ENCODE measurements at regions not wholly inside any gene's neighbourhood (a gene's known extent, or its start where the extent isn't known, plus 50 kb on each side); places are given as distances from the start of the nearest gene placed in this dataset.

GRCh38 chr2:129242269-129242668 is 737.2 kb upstream of the RAB6C start:
- DNase-seq (ENCODE audit: low spot score) = no peak

GRCh38 chr2:129247751-129248150 is 731.7 kb upstream of the RAB6C start:
- DNase-seq (ENCODE audit: low spot score) = no peak

GRCh38 chr2:129248198-129248597 is 731.3 kb upstream of the RAB6C start:
- no peak for DNase-seq (ENCODE audit: low spot score)

- no peak for DNase-seq (ENCODE audit: low spot score)
These were observed 726.5 kb upstream of the RAB6C start for GRCh38 chr2:129252781-129253460.

- DNase-seq (ENCODE audit: low spot score) = no peak
These were observed 726.0 kb upstream of the RAB6C start for GRCh38 chr2:129253461-129253812.

- DNase-seq (ENCODE audit: low spot score) = no peak
These were observed 724.7 kb upstream of the RAB6C start for GRCh38 chr2:129254718-129255117.

GRCh38 chr2:129255610-129256313 is 723.7 kb upstream of the RAB6C start:
- DNase-seq (ENCODE audit: low spot score) = no peak

- no peak for DNase-seq (ENCODE audit: low spot score)
These were observed 722.8 kb upstream of the RAB6C start for GRCh38 chr2:129256642-129257041.

GRCh38 chr2:129262934-129263333 is 716.5 kb upstream of the RAB6C start:
- no peak for DNase-seq (ENCODE audit: low spot score)

- no peak for DNase-seq (ENCODE audit: low spot score)
These were observed 715.5 kb upstream of the RAB6C start for GRCh38 chr2:129263939-129264338.

GRCh38 chr2:129267559-129267958 is 711.9 kb upstream of the RAB6C start:
- no peak for DNase-seq (ENCODE audit: low spot score)

GRCh38 chr2:129273266-129274037 is 706.0 kb upstream of the RAB6C start:
- no peak for DNase-seq (ENCODE audit: low spot score)

GRCh38 chr2:129274038-129274415 is 705.4 kb upstream of the RAB6C start:
- DNase-seq (ENCODE audit: low spot score) = no peak

- no peak for DNase-seq (ENCODE audit: low spot score)
These were observed 704.5 kb upstream of the RAB6C start for GRCh38 chr2:129274918-129275317.

- DNase-seq (ENCODE audit: low spot score) = peak; percentile 52
These were observed 703.8 kb upstream of the RAB6C start for GRCh38 chr2:129275706-129276105.

GRCh38 chr2:129276978-129277584 is 702.4 kb upstream of the RAB6C start:
- DNase-seq (ENCODE audit: low spot score) = no peak

GRCh38 chr2:129277585-129277981 is 701.9 kb upstream of the RAB6C start:
- no peak for DNase-seq (ENCODE audit: low spot score)

GRCh38 chr2:129281791-129282530 is 697.5 kb upstream of the RAB6C start:
- DNase-seq (ENCODE audit: low spot score) = no peak

GRCh38 chr2:129285012-129285411 is 694.5 kb upstream of the RAB6C start:
- no peak for DNase-seq (ENCODE audit: low spot score)

GRCh38 chr2:129293326-129293725 is 686.1 kb upstream of the RAB6C start:
- no peak for DNase-seq (ENCODE audit: low spot score)

GRCh38 chr2:129296396-129296795 is 683.1 kb upstream of the RAB6C start:
- DNase-seq (ENCODE audit: low spot score) = no peak

- no peak for DNase-seq (ENCODE audit: low spot score)
These were observed 682.7 kb upstream of the RAB6C start for GRCh38 chr2:129296806-129297205.

Measured in putamen (tissue), 1 donor.